Forelimb muscle (tissue), 1 donor: ENCODE measurements at regions not wholly inside any gene's neighbourhood (a gene's known extent, or its start where the extent isn't known, plus 50 kb on each side); places are given as distances from the start of the nearest gene placed in this dataset.

ENCODE experiments used
- DNase-seq: peaks from one replicate; pipeline ENCODE4 v3.0.0-alpha.2; 2013; ENCODE audit warnings: low read depth

GRCh38 chr20:55783381-55783780 lies 221.9 kb downstream of the CBLN4 start:
- no peak for DNase-seq

- DNase-seq, result no peak
Measured at GRCh38 chr20:55782912-55783253, 222.4 kb downstream of the CBLN4 start.

- DNase-seq, result no peak
Measured at GRCh38 chr20:55782224-55782911, 223.0 kb downstream of the CBLN4 start.

- no peak for DNase-seq
Measured at GRCh38 chr20:55778796-55779195, 226.5 kb downstream of the CBLN4 start.

- DNase-seq, result no peak
Measured at GRCh38 chr20:55777641-55778040, 227.7 kb downstream of the CBLN4 start.

GRCh38 chr20:55776176-55776575 lies 229.1 kb downstream of the CBLN4 start:
- no peak for DNase-seq

GRCh38 chr20:55774628-55775027 lies 230.7 kb downstream of the CBLN4 start:
- DNase-seq, result no peak

- DNase-seq, result no peak
Measured at GRCh38 chr20:55761797-55762196, 243.5 kb downstream of the CBLN4 start.

GRCh38 chr20:55761100-55761499 lies 244.2 kb downstream of the CBLN4 start:
- DNase-seq, result no peak

GRCh38 chr20:55760586-55760985 lies 244.7 kb downstream of the CBLN4 start:
- no peak for DNase-seq

- no peak for DNase-seq
Measured at GRCh38 chr20:55755861-55756260, 249.5 kb downstream of the CBLN4 start.

- DNase-seq, result no peak
Measured at GRCh38 chr20:55755411-55755810, 249.9 kb downstream of the CBLN4 start.

GRCh38 chr20:55746723-55747122 lies 258.6 kb downstream of the CBLN4 start:
- no peak for DNase-seq

GRCh38 chr20:55745840-55746239 lies 259.5 kb downstream of the CBLN4 start:
- no peak for DNase-seq

GRCh38 chr20:55744896-55745295 lies 260.4 kb downstream of the CBLN4 start:
- no peak for DNase-seq

- no peak for DNase-seq
Measured at GRCh38 chr20:55741801-55742200, 263.5 kb downstream of the CBLN4 start.

GRCh38 chr20:55740076-55740475 lies 265.2 kb downstream of the CBLN4 start:
- no peak for DNase-seq

- DNase-seq, result no peak
Measured at GRCh38 chr20:55730321-55730720, 275.0 kb downstream of the CBLN4 start.

GRCh38 chr20:55714736-55715135 lies 290.6 kb downstream of the CBLN4 start:
- no peak for DNase-seq

- DNase-seq, result no peak
Measured at GRCh38 chr20:55714082-55714481, 291.2 kb downstream of the CBLN4 start.

- DNase-seq, result no peak
Measured at GRCh38 chr20:55704458-55704857, 300.9 kb downstream of the CBLN4 start.

- DNase-seq, result no peak
Measured at GRCh38 chr20:55701467-55701866, 303.9 kb downstream of the CBLN4 start.

- DNase-seq, result no peak
Measured at GRCh38 chr20:55696520-55696919, 308.8 kb downstream of the CBLN4 start.

GRCh38 chr20:55693641-55694040 lies 311.7 kb downstream of the CBLN4 start:
- no peak for DNase-seq
